Hematopoietic multipotent progenitor cell treated with erythropoietin and hydrocortisone succinate and interleukin-3 and kit ligand, for 17 days (in vitro differentiated cells): ENCODE measurements at regions not wholly inside any gene's neighbourhood (a gene's known extent, or its start where the extent isn't known, plus 50 kb on each side); places are given as distances from the start of the nearest gene placed in this dataset.
"Not testable (repeated sequence)": the region's sequence is repeated elsewhere in the genome, so short reads cannot be mapped to it uniquely, and the experiment has no call there.

Source experiments
- DNase-seq: peaks from one replicate; pipeline ENCODE4 v3.0.0-alpha.2; 2015; ENCODE audit warnings: low spot score

GRCh38 chr4:9604031-9604892 is 160.0 kb downstream of the DEFB131A start:
- not testable (repeated sequence) for DNase-seq

- not testable (repeated sequence) for DNase-seq
Observed at GRCh38 chr4:9604893-9605190, 160.6 kb downstream of the DEFB131A start.

DNA sequence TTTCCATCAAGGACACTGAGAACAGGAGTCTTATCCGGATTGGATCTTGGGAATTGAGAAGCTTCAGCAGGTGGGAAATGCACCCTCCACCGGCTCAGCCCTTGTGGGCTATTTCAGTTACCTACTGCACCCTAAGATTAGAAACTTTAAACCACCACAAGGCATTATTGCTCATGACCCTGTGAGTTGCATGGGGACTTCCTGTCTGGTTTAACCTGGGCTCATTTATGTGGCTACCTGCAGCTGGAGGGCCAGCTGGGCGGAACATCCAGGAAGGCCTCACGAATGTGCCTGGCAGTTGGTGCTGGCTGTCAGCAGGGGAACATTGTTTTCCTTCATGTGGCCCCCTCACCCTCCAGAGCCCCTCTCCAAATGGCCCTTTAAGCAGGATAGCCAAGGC is 164.1 kb downstream of the DEFB131A start:
- DNase-seq, result no peak

DNA sequence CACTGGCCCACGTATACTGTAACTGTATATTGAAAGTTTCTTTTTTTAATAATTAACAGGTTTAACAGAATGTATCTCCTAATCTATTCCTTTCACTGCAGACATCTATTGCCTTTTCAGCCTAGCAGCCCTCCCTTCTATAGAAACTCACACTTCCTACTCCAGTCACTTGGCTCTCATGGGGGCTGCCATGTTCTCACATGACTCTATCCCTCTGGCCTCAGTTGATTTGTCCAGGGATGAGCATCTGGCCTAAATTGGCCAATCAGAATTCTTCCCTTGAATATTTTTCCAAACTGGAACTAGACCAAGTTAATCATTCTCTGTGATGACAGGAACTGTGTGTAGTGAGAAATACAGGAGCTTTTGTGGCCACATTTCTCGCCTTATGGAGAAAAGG is 166.1 kb downstream of the DEFB131A start:
- not testable (repeated sequence) for DNase-seq

- no peak for DNase-seq
Observed at GRCh38 chr4:9611101-9611500, 166.9 kb downstream of the DEFB131A start.

GRCh38 chr4:9636411-9636810 is 145.0 kb upstream of the DRD5 start:
- not testable (repeated sequence) for DNase-seq

DNA sequence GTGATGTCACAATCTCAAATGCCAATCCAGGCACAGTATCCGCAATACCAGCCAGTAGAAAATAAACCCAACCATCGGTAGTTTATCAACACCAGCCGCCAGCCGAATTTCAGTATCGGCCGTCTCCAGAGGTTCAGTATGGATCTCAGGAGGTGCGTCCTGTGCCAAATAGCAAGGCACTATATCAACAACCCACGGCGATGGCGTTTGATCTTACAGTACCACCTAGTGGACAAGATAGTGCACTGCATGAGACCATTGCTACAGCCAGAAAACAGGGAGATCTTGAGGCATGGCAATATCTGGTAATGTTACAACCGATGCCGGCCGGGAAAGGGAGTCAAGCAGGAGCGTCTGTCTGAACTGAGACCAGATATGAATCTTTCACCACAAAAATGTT is 121.8 kb upstream of the DRD5 start:
- not testable (repeated sequence) for DNase-seq

- not testable (repeated sequence) for DNase-seq
Observed at GRCh38 chr4:9660955-9661354, 120.5 kb upstream of the DRD5 start.

GRCh38 chr4:9670725-9671124 is 110.7 kb upstream of the DRD5 start:
- peak; percentile 7 for DNase-seq

GRCh38 chr4:9677357-9677756 is 104.1 kb upstream of the DRD5 start:
- DNase-seq, result not testable (repeated sequence)

GRCh38 chr4:9679704-9680478 is 101.5 kb upstream of the DRD5 start:
- DNase-seq, result no peak

- not testable (repeated sequence) for DNase-seq
Observed at GRCh38 chr4:9683174-9683573, 98.3 kb upstream of the DRD5 start.

GRCh38 chr4:9685016-9685415 is 96.4 kb upstream of the DRD5 start:
- not testable (repeated sequence) for DNase-seq

DNA sequence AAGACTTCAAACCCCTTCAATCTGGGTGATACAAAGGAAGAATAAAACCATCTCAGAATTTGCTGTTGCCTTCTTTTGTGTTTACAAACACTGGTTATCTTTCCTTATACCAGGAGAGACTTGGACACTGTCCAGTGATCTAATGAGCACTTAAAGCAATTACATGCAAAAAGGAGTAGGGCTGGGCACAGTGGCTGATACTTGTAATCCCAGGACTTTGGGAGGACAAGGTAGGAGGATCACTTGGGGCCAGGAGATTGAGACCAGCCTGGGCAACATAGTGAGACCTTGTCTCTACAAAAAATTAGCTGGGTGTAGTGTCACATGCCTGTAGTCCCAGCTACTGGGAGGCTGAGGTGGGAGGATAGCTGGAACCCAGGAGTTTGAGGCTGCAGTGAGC is 95.7 kb upstream of the DRD5 start:
- DNase-seq, result no peak

DNA sequence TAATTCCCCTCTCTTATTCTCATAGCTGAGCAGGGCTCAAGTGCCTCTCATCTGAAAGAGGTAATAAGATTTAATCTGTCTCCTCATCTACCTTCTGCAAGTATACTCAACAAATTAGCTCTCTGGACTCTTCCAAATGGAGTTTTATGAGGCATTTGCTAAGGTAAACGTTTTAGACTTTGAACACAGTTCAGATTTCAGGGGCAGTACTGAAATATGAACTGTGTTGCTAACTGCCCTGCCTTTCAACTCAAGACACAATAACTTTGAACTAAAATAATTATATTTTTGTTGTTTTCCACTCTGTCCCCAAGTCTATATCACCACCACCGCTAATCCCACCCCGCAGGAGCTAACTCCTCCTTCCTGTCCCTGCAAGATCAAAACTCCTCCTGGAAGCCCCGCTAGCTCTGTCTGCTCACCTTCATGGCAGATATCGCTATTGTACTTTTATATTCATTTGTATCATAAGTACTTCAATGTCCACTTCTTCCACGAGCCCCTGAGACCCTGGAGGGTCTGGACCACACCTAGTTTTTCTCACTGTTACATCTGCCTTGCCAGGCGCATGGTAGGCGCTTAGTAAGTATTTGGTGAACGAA is 90.7 kb upstream of the DRD5 start:
- not testable (repeated sequence) for DNase-seq

DNA sequence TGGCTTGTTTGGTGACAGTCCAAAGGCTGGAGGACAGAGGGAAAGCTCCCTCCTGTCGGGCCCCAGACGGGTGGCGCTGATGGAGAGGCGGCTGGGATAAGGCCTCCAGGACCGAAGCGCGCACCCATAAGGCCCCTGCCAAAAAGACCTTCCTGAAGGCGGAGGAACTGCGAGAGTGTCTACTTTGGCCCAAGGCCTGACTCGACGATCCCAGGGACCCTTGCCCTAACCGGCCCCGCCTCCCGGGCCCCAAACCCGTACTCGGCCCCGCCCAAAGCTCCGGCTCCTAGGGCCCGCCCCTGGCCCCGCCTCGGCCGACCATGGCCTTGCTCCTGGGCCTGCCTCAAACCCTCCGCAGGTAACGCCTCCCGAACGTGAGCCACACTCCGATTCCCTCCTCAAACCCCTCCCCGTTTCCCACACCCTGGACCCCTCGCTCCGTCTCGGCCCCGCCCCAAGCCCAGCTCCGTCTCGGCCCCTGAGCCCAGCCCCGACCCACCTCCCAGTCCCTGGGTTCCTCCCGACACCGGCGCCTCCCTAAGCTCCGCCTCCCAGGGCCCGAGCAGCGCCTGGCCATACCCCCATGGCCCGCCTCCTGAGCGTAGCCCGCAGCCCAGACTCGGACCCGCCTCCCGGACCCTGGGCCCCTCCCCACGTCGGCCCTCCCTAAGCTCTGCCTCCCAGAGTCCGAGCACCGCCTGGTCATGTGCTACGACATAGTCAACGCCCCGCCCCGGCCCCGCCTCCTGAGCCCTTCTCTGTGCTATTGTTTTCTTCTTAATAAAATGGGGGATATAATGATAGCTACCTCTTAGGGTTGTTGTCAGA is 90.0 kb upstream of the DRD5 start:
- peak; percentile 67 for DNase-seq

GRCh38 chr4:9692791-9693491 is 88.5 kb upstream of the DRD5 start:
- not testable (repeated sequence) for DNase-seq

- DNase-seq, result not testable (repeated sequence)
Observed at GRCh38 chr4:9694403-9694802, 87.0 kb upstream of the DRD5 start.

GRCh38 chr4:9695994-9696393 is 85.4 kb upstream of the DRD5 start:
- DNase-seq, result not testable (repeated sequence)

DNA sequence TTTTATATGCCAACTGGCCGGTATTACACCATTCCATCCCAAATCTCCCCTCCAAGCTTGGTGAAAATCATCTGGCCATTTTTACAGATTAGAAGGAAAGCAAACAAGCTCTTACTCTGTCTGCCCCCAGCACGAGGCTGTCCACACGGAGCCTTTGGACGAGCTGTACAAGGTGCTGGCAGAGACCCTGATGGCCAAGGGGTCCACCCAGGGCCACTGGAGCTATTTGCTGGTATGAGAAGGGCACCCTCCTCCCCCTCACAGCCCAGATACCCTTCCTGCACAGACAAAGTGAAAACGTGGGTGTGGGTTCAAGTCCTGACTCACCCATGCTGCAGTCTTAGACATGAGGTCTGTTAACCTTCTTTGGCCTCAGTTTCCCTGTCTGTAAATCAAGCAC is 84.9 kb upstream of the DRD5 start:
- not testable (repeated sequence) for DNase-seq

DNA sequence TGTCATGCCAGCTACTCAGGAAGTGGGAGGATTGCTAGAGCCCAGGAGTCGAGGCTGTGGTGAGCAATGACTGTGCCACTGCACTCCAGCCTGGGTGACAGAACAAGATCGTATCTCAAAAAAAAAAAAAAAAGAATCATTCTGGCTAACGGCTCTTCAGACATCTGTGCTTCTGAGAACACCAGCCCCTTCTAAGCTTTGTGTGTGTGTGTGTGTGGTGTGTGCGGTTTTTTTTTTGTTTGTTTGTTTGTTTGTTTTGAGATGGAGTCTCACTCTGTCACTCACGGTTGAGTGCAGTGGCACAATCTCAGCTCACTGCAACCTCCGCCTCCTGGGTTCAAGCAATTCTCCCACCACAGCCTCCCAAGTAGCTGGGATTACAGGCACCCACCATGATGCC is 79.4 kb upstream of the DRD5 start:
- DNase-seq, result not testable (repeated sequence)
